GM19468 (cell line): ENCODE measurements at regions not wholly inside any gene's neighbourhood (a gene's known extent, or its start where the extent isn't known, plus 50 kb on each side); places are given as distances from the start of the nearest gene placed in this dataset.
A peak's percentile ranks its signal among the peaks of the same experiment; 100 is the strongest.

Experiments
- ATAC-seq: cut with Tn5 transposase; IDR thresholded peaks from one replicate; pipeline ENCODE4 v1.9.1; 2021; ENCODE audit warnings: mild to moderate bottlenecking, moderate library complexity, moderate number of reproducible peaks; ENCODE audit not compliant: unreplicated experiment; ENCODE audit errors: extremely low read depth

DNA sequence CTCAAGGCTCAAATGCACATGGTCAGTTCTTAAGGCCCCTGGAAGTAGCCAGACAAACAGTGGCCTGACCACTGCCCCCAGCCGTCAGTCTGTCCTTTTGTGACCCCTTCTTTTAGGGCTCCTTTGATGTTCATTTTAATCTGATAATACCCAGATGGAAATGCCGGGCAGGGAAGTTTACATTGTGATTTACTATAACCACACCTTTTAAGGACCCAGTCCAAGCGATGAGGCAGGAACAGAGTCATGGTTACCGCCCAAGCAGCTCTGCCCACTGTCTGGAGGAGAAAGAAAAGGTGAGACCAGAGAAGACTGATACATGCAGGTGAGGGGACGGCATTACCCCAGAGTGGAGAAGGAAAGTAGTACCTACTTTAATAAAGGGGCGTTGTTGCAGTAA lies 110.6 kb downstream of the PLEKHG1 start:
- no peak for ATAC-seq

DNA sequence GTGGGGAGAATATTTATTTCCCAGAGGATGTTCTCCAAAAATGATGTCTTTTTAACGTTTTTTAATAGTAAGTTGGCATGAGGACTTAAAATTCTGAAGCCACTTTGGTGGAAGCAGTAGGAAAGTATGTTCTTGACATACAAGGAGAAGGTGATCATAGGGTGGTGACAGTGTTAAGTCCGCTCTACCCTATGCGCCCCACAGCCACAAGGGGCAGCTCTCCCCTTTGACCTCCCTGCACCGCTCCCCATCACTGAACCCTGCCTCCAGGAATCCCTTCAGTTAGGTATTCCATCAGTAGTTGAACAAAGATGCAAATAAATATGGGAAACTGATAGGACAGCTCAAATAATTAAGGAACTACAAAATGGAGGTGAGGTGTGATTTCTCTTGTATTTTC lies 111.4 kb downstream of the PLEKHG1 start:
- ATAC-seq = no peak

DNA sequence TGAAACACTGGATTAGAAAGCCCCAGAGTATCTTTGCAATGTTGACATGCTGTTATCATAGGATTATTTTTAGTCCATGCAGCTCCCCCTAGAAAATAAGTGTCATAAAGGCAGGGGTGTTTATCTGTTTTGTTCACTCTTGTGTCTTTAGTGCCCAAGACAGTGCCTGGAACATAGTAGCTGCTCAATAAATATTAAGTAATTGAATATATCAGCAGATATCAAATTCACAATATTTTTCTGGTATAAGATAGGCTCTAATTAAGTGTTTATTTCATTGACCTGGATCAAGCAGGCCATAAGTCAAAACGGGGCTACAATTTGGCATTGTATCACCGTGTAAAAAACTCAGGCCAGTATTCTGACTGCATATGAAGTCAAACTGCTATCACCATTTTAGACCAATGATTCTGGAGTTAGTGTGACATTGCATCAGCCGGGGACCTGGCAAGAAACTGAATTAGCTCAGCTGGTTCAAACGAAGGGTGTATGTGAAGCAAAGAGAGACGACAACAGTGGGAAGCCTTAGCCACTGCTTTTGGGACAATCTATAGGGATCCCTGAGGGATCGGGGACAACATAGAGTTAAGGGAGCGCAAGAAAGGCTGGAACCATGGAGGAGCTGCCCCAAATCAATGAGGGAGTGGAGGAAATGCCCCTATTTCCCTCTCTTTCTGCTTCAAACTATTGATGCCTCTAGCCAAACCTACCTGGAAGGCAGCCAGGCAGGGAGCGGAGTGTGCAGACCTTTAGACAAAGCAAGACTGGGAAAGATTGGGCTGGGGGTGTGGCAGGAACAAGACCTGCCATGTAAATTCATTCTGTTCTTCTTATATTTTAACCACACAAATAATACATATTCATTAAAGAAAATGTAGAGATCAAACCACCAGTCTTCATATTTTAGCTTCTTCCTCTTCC lies 112.2 kb downstream of the PLEKHG1 start:
- ATAC-seq = no peak

DNA sequence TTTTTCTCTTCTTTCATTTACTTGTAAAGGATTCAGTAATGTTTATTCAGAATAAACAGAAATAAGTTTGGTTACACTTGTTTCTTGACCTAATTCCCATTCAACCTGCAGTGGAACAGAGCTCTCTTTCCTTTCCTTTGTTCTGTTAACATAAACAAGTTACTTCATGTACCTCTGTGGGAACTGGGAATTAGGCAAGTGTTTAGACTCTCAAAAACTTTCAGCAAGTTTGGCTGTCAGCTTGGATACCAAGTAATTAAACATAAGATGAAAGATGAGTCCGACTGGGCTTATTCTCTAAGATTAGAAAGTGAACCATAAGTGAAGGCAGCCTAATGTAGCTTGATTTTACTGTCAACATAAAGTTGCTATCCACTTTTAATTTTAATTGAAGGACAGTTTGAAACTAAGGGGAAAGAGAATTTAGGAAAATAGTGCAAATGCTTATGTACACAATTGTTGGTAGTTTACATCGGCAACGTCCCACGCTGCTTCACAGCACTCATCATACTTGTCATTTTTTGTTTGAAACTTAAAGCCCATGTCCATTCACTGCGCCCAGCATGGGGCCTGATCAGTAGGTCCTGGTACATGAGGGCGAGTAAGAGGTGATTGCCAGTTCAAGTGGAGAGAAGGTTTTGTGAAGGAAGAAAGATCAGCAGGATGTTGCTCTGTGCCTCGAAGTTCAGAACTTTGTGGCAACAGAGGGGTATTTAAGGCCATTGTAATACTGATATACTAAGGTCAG lies 113.0 kb downstream of the PLEKHG1 start:
- ATAC-seq = no peak

DNA sequence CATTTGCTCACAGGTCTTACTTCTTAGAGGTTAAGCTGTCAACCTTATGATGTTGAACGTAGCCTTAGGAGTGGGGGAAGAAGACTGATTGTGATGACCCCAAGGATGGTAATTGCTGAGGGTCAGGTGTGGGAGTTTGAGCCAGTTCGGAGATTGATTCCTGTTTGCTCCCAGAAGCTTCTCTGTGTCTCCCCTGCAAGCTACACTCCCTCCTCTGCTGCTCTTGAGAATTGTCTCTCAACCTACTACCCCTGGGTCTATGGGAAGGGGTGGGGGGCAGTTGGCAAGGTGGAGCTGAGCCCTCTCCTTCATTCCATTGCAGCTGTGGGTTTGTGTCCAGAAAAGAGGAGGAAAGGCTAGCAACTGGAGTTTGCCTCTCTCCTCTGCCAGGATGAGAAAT lies 113.8 kb downstream of the PLEKHG1 start:
- ATAC-seq = no peak

DNA sequence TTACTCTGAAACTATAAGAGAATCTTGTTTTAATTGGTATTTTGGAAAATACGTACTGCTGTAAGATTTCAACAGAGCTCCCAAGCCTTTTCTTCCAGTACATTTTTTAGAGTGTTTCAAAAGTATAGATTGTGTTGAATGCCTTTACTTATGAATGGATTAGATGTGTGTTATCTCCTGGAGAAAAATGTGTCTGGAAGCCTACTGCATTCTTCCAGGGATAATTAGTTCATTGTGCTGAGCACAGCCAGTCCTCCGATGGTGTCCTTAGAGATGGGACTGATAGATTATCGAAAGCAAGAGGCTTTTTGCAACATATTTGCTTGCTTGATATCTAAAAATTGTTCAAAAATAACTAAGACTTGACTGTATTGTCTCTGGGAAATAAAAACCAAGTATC lies 114.2 kb downstream of the PLEKHG1 start:
- no peak for ATAC-seq

DNA sequence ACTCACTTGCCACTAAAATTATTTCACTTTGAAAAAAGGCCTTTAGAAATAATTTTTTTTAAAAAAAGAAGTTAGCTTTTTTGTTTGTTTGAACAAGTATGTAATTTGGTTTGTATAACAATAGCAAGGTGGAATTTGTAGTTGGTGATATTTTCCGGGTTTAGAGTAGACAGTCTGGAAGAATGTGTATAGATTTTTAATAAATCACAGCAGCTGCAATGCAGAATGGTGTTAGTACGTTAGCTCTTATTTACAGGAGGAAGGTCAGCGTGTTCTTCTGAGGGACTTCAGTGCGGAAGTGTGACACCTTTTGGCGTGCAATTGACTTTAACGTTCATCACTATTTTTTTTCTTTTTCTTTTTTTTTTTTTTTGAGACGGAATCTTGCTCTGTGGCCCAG lies 115.4 kb downstream of the PLEKHG1 start:
- no peak for ATAC-seq

DNA sequence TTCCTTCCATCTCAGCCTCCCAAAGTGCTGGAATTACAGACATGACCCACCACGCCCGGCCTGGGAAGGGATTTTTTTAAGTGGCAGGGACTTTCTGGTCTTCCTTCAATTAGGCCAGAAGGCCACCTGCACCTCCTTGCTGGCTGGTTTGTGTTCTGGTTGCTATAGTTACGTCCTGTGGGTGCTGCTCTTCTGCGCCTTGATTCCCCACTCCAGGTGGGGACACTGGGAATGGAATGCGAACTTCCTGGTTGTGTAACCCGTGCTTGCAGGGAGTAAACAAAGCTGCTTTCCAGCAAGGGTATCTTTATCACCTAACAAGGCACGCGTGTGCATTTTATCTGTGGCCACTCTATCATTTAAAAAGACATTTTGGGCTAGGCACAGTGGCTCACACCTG lies 117.7 kb downstream of the PLEKHG1 start:
- no peak for ATAC-seq

DNA sequence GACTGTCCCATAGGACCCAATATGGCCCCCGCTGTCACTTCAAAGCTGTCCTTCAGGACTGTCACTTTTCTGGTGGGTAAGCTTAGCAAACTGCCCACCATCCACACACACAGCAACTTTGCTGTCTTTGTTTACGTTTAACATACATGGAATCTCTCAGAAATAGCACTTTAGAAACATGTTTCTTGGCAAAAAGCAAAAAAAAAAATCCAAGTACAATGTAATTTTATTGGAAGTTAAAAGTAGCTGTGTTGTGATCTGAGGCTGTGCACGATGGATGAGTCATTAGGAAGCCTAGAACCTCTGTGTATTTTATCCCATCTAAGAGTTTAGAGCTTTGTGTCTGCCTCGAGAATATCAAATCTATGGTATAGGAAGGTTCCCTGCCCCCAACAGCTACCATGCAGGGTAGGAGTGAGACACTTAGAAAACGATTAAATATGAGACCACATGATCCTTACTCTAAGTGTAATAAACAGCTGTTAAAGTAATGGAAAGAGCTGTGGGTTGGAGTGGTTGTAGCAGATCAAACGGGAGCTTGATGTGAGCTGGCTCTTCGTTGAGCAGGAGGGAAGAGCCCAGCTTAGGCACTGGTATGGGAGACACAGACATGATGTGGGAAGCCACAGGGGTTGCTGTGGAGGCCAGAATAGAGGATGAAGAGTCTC lies 119.5 kb downstream of the PLEKHG1 start:
- ATAC-seq = no peak

DNA sequence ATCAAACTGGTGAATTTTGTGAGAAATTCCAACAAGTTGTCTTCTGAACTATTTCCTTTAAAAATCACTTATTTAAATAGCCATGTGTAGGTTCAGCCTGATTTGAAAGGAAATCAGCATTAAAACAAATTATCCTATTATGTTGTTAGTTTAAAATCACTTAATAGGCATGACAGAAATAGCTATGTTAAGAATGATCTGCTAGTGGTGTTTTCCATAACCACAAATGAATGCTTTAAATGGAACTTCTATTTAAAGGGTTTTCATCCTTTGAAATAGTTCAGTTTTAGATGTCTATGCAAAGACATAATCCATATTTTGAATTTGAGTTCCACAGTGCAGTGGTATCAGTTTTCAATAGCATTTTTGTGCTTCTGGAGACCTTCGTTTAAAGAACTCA lies 120.1 kb downstream of the PLEKHG1 start:
- ATAC-seq = no peak

DNA sequence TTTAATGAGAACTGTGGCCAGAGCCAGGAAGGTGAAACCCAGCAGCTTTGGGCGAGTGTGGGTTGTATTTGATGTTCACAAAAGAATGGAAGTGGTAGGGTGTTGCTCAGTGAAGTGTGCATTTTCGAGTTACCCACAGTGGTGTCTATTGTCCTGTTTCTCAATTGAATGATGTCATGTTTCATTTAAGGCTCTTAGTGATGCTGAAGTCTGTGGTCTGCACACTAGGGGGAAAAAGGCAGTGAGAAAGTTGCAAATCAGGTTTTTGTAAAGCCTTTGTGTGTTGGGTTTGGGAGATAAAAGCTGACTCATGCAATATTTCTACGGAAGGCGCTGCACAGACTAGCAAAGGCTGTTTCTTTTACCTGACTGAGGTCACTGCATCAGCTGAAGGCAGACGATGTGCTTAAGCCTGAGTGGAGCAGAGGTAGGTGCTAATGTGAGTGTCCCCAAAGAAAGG lies 121.1 kb downstream of the PLEKHG1 start:
- ATAC-seq = peak; percentile 94

DNA sequence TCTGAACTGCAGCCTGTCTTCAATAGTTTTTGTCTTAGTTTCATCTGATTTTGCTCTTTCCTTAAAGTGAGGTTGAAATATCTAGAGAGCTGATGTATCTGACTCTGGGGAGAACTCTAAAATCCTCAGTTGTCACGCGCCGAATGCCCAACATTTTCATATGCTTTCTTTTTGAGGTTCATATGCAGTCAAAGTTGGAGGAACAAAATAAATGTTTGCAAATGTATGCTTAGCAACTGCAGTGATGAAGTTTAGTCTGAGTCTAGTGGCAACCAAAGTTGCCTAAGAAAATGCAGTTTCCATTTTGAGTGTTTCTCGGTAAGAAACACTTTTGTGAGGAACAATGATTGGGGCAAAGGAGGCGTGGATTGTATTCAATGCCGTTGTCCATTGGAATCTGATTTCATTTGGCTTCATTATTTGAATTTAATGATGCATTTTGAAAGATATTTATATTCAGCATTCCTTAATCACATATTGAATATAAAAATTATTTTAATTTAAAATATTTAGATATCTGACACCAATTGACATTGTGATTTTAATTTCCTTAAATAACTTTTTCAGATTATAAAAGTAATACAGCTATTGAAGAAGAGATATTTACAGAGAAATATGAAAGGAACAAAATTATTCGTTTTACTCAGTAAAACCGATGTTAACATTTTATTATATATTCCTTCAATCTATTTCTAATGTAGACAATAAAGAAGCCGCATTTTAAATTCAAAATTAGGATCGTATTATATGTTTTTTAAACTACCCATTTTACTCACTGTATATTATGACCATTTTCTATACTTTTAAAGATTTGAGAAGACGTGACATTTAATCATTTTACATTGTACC lies 122.0 kb downstream of the PLEKHG1 start:
- no peak for ATAC-seq

DNA sequence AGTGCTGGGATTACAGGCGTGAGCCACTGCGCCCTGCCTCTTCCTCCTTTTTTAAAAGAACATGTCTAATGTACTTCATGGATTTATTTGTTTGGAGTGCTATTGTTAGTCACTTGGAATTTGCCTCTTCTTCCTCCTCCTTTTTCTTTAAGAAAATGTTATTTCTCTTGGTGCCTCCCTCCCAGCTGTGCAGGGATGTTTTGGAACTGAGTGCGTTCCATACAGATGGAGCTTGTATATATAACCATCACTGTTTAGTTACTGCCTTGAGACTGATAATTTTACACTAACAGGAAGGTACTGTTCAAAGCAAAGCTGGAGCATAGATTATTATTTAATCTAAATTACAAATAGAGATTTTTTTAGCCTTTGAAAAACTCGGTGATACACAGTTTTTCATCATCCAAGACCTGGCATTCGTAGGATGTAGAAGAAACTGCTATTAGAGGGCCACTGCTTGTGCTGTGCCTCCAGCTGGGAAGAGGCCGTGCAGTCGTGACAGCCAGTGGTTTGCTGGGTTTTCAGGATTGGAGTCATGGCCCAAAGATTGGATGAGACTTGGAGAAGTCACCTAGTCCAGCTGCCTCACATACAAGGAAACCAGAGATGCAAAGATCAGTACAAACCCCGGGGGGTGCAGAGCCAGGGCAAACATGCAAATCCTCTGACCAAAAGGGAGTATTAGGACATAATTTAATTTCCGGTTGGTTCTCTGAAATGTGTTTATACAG lies 123.1 kb downstream of the PLEKHG1 start:
- ATAC-seq = no peak

DNA sequence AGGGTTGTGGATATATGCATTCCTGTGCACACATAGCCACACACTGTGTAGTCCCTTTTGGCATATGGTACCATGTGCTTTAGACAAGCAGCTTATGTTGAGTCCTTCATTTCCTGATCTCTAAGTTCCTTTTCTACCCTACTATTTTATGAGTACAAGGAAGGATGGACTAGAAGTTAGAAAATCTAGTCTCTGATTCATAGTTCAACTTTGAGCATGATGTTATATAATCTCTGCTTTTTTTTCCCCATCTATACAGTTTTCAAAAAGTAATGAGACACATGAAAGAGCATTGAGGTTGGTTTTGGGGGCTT lies 123.6 kb downstream of the PLEKHG1 start:
- ATAC-seq = no peak

DNA sequence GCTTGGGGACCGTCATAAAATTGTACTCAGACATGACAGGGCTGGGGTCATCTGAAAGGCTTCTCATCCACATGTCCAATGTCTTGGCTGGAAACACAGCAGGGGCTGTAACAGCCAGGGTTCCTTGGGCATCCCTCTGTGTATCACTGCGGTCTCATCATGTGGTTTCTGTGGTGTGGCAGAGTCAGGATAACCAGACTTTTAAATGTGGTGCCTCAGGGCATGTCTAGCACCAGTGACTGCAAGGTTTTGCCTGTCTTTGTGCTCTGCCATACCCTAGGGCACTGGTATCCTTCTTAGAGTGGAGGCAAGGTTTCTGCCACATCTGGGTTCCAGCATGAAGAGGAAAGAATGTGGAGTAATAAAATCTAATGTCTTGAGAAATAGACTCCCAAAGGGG lies 124.2 kb downstream of the PLEKHG1 start:
- ATAC-seq = no peak

DNA sequence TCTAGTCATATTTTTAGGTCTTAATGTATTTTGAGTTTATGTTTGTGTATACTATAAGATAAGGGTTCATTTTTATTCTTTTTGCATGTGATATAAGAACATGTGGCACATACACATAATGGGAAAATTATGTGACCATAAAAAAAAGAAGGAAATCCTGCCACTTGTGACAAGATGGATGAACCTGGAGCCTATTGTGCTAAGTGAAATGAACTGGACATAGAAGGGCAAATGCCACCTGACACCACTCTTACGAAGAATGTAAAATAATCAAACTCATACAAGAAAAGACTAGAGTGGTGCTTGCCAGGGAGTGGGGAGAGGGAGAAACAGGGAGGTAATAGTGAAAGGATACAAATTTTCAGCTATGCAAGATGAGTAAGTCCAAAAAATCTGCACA lies 126.1 kb downstream of the PLEKHG1 start:
- no peak for ATAC-seq

DNA sequence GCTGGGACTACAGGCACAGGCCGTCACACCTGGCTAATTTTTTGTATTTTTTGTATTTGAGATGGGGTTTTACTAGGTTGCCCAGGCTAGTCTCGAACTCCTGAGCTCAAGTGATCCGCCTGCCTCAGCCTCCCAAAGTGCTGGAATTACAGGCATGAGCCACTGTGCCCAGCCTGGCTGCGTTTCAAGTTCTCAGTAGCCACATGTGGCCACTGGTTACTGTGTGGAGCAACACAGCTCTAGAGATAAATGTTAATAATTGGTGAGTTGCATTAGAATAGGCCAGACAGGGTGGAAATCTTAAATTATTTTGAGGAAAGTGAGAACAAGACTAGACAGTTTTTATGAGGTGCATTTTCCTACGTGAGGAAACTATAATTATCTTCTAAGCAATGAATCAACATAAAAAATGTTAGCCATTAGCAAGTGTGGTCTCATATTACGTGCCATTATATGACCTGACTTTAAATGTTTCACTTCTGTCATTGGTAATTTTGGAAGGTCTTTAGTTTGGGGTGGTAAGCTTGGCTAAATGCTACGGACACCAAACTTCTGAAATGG lies 129.6 kb downstream of the PLEKHG1 start:
- ATAC-seq = no peak

DNA sequence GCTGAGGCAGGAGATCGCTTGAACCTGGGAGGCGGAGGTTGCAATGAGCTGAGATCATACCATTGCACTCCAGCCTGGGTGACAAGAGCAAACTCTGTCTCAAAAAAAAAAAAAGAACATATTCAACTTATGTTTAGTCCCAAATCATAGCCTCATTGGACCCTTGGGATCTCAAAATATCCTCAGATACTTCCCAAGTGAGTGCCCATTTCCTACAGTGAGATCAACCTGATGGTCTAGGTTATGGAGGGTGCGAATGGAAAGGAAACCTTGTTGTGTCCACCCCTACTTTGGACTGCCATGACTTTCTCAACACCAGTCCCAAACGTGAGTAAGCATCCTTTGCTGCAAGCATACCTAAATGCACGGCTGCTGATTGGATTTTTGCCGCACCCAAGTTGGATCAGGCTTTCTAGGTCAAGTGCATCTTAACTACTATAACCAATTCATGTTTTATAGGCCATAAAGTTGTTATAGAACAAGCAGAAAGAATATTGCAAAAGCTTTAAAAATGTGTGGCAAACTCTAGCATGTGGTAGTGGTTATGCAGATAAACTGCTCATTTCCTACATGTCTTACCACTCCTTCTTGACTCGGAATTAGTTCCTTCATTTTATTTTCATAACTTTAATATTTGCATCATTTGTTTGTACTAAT lies 131.2 kb downstream of the PLEKHG1 start:
- ATAC-seq = no peak
